ENCODE measurements at regions not wholly inside any gene's neighbourhood (a gene's known extent, or its start where the extent isn't known, plus 50 kb on each side); places are given as distances from the start of the nearest gene placed in this dataset.

- no peak for FAIRE-seq
- DNase-seq (ENCODE audit: insufficient read length, low spot score) = no peak
- no peak for TF ChIP-seq CTCF (IDR thresholded peaks at IDR 0.05; ENCODE audit: insufficient read depth, missing control alignments)
These were observed 500.1 kb downstream of the TRAM1L1 start for GRCh38 chr4:116585246-116585645.

GRCh38 chr4:116577321-116577720 lies 508.1 kb downstream of the TRAM1L1 start:
- no peak for TF ChIP-seq CTCF (IDR thresholded peaks at IDR 0.05; ENCODE audit: insufficient read depth, missing control alignments)
- FAIRE-seq = no peak

GRCh38 chr4:116573540-116573939 lies 511.8 kb downstream of the TRAM1L1 start:
- FAIRE-seq (no peak), DNase-seq (ENCODE audit: insufficient read length, low spot score) (no peak)
- no peak for TF ChIP-seq CTCF (IDR thresholded peaks at IDR 0.05; ENCODE audit: insufficient read depth, missing control alignments)

More at GRCh38 chr4:116577321-116577720, 508.1 kb downstream of the TRAM1L1 start:
- no peak for DNase-seq (ENCODE audit: insufficient read length, low spot score)

GRCh38 chr4:116561768-116562167 lies 523.6 kb downstream of the TRAM1L1 start:
- DNase-seq (ENCODE audit: insufficient read length, low spot score) (no peak), FAIRE-seq (no peak)
- no peak for TF ChIP-seq CTCF (IDR thresholded peaks at IDR 0.05; ENCODE audit: insufficient read depth, missing control alignments)

- no peak for DNase-seq (ENCODE audit: insufficient read length, low spot score)
- FAIRE-seq = no peak
- TF ChIP-seq CTCF (IDR thresholded peaks at IDR 0.05; ENCODE audit: insufficient read depth, missing control alignments) = no peak
These were observed 533.6 kb downstream of the TRAM1L1 start for GRCh38 chr4:116551806-116552205.

- TF ChIP-seq CTCF (IDR thresholded peaks at IDR 0.05; ENCODE audit: insufficient read depth, missing control alignments) = no peak
- no peak for DNase-seq (ENCODE audit: insufficient read length, low spot score)
- FAIRE-seq = no peak
These were observed 537.7 kb downstream of the TRAM1L1 start for GRCh38 chr4:116547632-116548031.

GRCh38 chr4:116546759-116547158 lies 538.6 kb downstream of the TRAM1L1 start:
- DNase-seq (ENCODE audit: insufficient read length, low spot score) = no peak
- no peak for FAIRE-seq
- no peak for TF ChIP-seq CTCF (IDR thresholded peaks at IDR 0.05; ENCODE audit: insufficient read depth, missing control alignments)
